Caco-2 (cell line): ENCODE measurements at regions not wholly inside any gene's neighbourhood (a gene's known extent, or its start where the extent isn't known, plus 50 kb on each side); places are given as distances from the start of the nearest gene placed in this dataset.

Experiments used
- BruUV-seq: library from RNA; stranded (reverse); fragments of 400-500 nt; replicated peaks from 2 replicates; lab custom pipeline; 2021; lab: Mats Ljungman, UMichigan
- CTCF ChIA-PET: fragments of 300-600 bp; sonication (Branson Sonifier 250); formaldehyde crosslinking; loops from one replicate; lab custom pipeline; 2022; ENCODE audit warnings: antibody characterized with exemption; lab: Charles Lee
- POLR2A ChIA-PET: fragments of 300-600 bp; sonication (Branson Sonifier 250); formaldehyde crosslinking; loops from one replicate; lab custom pipeline; 2022; ENCODE audit warnings: antibody characterized with exemption; lab: Charles Lee
- DNase-seq, 2 experiments: peaks; one replicate each; pipeline versions ENCODE4 v3.0.0 to v3.0.0-alpha.2; 2020 to 2022
- H3K27me3 ChIP-seq: replicated peaks from 2 replicates; pipeline ENCODE4 v1.6.0; 2011; ENCODE audit warnings: low read length; ENCODE audit not compliant: control insufficient read depth, insufficient read depth
- H3K36me3 ChIP-seq: 2 replicates; pipeline ENCODE4 v1.5.1; 2011; ENCODE audit warnings: low read length; ENCODE audit not compliant: control insufficient read depth, insufficient read depth
- H3K4me1 ChIP-seq: fragments of 250-450 bp; sonication (Bioruptor Pico); 2 replicates; pipeline ENCODE4 v1.5.1; 2020; ENCODE audit warnings: mild to moderate bottlenecking
- H3K4me3 ChIP-seq: 2 replicates; pipeline ENCODE4 v1.5.1; 2011; ENCODE audit warnings: low read depth, mild to moderate bottlenecking, control low read depth, low read length
- H3K9me3 ChIP-seq: fragments of 250-450 bp; sonication (Bioruptor Pico); 2 replicates; pipeline ENCODE4 v1.5.1; 2020; ENCODE audit warnings: mild to moderate bottlenecking, moderate library complexity
- H3K27ac Mint-ChIP-seq: one replicate; pipeline ENCODE4 v1.8.0; 2022; ENCODE audit warnings: mixed read lengths; ENCODE audit not compliant: unreplicated experiment
- H3K27me3 Mint-ChIP-seq: one replicate; pipeline ENCODE4 v1.8.0; 2022; ENCODE audit warnings: mixed read lengths; ENCODE audit not compliant: insufficient read depth, unreplicated experiment
- H3K36me3 Mint-ChIP-seq: one replicate; pipeline ENCODE4 v1.8.0; 2022; ENCODE audit warnings: mild to moderate bottlenecking, mixed read lengths; ENCODE audit not compliant: insufficient read depth, unreplicated experiment
- H3K4me1 Mint-ChIP-seq: one replicate; pipeline ENCODE4 v1.8.0; 2022; ENCODE audit warnings: low read depth, mixed read lengths; ENCODE audit not compliant: unreplicated experiment
- H3K4me3 Mint-ChIP-seq: one replicate; pipeline ENCODE4 v1.8.0; 2022; ENCODE audit warnings: mild to moderate bottlenecking, moderate library complexity, mixed read lengths; ENCODE audit not compliant: unreplicated experiment
- H3K9me3 Mint-ChIP-seq: one replicate; pipeline ENCODE4 v1.8.0; 2022; ENCODE audit warnings: mixed read lengths; ENCODE audit not compliant: unreplicated experiment
- CTCF ChIP-seq, 2 experiments: fragments of 200-600 bp in 1 of 2; IDR thresholded peaks; 1 replicate in 1 of 2; 2 replicates in 1 of 2; pipeline versions ENCODE4 v1.5.1 to v1.8.0; 2011 to 2022; ENCODE audit warnings: antibody characterized with exemption in 1 of 2, control low read depth in 1 of 2, inconsistent platforms in 1 of 2, low read depth in 1 of 2, low read length in 1 of 2, mild to moderate bottlenecking in 1 of 2, moderate library complexity in 1 of 2; ENCODE audit not compliant: insufficient read depth in 1 of 2, severe bottlenecking in 1 of 2, unreplicated experiment in 1 of 2
- intact Hi-C: fragments of 100-400 bp; cut with micrococcal nuclease; formaldehyde crosslinking; loops from one replicate; pipeline ENCODE4 v1.10.0; 2022; ENCODE audit not compliant: unreplicated experiment

GRCh38 chr4:135605076-135605475, 1403.5 kb upstream of the PABPC4L start:
- no peaks in the 10 kb centered on the region for H3K4me1 Mint-ChIP-seq
- no peaks in the 10 kb centered on the region for H3K9me3 Mint-ChIP-seq
- CTCF ChIA-PET, result no interaction called here

DNA sequence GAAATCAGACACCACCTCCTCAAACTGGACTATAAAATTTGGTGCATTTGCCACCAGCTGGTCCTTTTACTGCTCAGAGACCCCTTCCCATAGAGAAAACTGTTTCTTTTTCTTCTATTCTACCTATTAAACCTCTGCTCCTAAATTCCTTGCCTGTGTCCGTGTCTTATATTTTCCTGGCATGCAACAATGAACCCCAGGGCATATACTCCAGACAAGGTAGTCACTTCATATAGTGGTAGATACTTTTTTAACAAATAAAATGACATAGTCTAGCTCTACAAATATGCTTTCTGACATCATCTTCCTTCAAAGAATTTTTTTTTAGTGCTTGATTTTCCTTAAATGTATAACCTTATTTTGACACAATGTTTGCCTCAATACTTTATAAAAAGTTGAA, 1402.9 kb upstream of the PABPC4L start:
- no peaks in the 10 kb centered on the region for H3K4me1 ChIP-seq
- BruUV-seq, result no TSS peak
- no peak for TF ChIP-seq CTCF (IDR thresholded peaks at IDR 0.05; ENCODE audit: insufficient read depth in 1 of 2, low read depth in 1 of 2, low read length in 1 of 2, severe bottlenecking in 1 of 2, unreplicated experiment in 1 of 2)
- ChIA-PET CTCF (no interaction called here), POLR2A (no interaction called here)
- no peak for DNase-seq
- Mint-ChIP-seq H3K4me3 (no peak overlapping the region), H3K27ac (no peak overlapping the region), H3K9me3 (no peaks in the 10 kb centered on the region), H3K36me3 (no peaks in the 10 kb centered on the region), H3K27me3 (no peaks in the 10 kb centered on the region), H3K4me1 (no peaks in the 10 kb centered on the region)
- H3K9me3 ChIP-seq, result no peaks in the 10 kb centered on the region; the same call in 1 of the 2 replicates
- intact Hi-C loops, result no loop called here
- no peak overlapping the region for H3K4me3 ChIP-seq
- H3K27me3 ChIP-seq, result no peaks in the 10 kb centered on the region
- H3K36me3 ChIP-seq, result no peaks in the 10 kb centered on the region

More at GRCh38 chr4:135605076-135605475, 1403.5 kb upstream of the PABPC4L start:
- no peak for TF ChIP-seq CTCF (IDR thresholded peaks at IDR 0.05; ENCODE audit: insufficient read depth in 1 of 2, low read depth in 1 of 2, low read length in 1 of 2, severe bottlenecking in 1 of 2, unreplicated experiment in 1 of 2)
- no peaks in the 10 kb centered on the region for H3K27me3 ChIP-seq
- Mint-ChIP-seq H3K27me3 (no peaks in the 10 kb centered on the region), H3K4me3 (no peak overlapping the region), H3K36me3 (no peaks in the 10 kb centered on the region), H3K27ac (no peak overlapping the region)
- no peak for DNase-seq
- no peaks in the 10 kb centered on the region for H3K4me1 ChIP-seq
- no peak overlapping the region for H3K4me3 ChIP-seq
- intact Hi-C loops, result no loop called here
- BruUV-seq, result no TSS peak
- no peaks in the 10 kb centered on the region; the same call in 1 of the 2 replicates for H3K9me3 ChIP-seq
- H3K36me3 ChIP-seq, result no peaks in the 10 kb centered on the region
- POLR2A ChIA-PET, result no interaction called here

GRCh38 chr4:135601351-135601750, 1399.8 kb upstream of the PABPC4L start:
- BruUV-seq, result no TSS peak
- Histone ChIP-seq H3K27me3 (no peaks in the 10 kb centered on the region), H3K9me3 (no peaks in the 10 kb centered on the region; the same call in 1 of the 2 replicates), H3K4me1 (no peaks in the 10 kb centered on the region), H3K4me3 (no peak overlapping the region), H3K36me3 (no peaks in the 10 kb centered on the region)
- DNase-seq, result peak; percentile 19 to 33
- Mint-ChIP-seq H3K36me3 (no peaks in the 10 kb centered on the region), H3K27ac (no peak overlapping the region), H3K4me1 (no peaks in the 10 kb centered on the region), H3K9me3 (peaks cover 4% of the 10 kb centered on the region), H3K27me3 (no peaks in the 10 kb centered on the region), H3K4me3 (no peak overlapping the region)
- intact Hi-C loops, result no loop called here
- CTCF ChIA-PET, result no interaction called here
- POLR2A ChIA-PET, result no interaction called here
- TF ChIP-seq CTCF (IDR thresholded peaks at IDR 0.05; ENCODE audit: insufficient read depth in 1 of 2, low read depth in 1 of 2, low read length in 1 of 2, severe bottlenecking in 1 of 2, unreplicated experiment in 1 of 2), result no peak
